GM19328 (cell line): ENCODE measurements at regions not wholly inside any gene's neighbourhood (a gene's known extent, or its start where the extent isn't known, plus 50 kb on each side); places are given as distances from the start of the nearest gene placed in this dataset.
"Not testable (repeated sequence)": the region's sequence is repeated elsewhere in the genome, so short reads cannot be mapped to it uniquely, and the experiment has no call there.

Experiments used
- ATAC-seq: cut with Tn5 transposase; IDR thresholded peaks from one replicate; pipeline ENCODE4 v1.9.1; 2021; ENCODE audit warnings: mild to moderate bottlenecking, moderate library complexity; ENCODE audit not compliant: unreplicated experiment

- ATAC-seq: no peak
Measured at GRCh38 chr17:70278844-70279462, 109.6 kb downstream of the KCNJ2 start.

DNA sequence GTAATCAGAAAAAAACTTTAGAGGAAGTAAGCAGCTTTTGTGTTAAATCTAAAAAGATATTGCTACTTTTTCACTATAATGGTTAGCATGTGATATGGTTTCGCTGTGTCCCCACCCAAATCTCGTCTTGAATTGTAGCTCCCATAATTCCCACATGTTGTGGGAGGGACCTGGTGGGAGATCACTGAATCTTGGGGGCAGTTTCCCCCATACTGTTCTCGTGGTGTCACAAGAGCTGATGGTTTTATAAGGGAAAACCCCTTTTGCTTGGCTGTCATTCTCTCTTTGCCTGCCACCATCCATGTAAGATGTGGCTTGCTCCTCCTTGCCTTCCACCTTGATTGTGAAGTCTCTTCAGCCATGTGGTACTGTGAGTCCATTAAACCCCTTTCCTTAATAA is 117.1 kb downstream of the KCNJ2 start:
- ATAC-seq: no peak

- no peak for ATAC-seq
Measured at GRCh38 chr17:70288540-70289290, 119.4 kb downstream of the KCNJ2 start.

- ATAC-seq: no peak
Measured at GRCh38 chr17:70290770-70291169, 121.4 kb downstream of the KCNJ2 start.

GRCh38 chr17:70292366-70292765 is 123.0 kb downstream of the KCNJ2 start:
- no peak for ATAC-seq

DNA sequence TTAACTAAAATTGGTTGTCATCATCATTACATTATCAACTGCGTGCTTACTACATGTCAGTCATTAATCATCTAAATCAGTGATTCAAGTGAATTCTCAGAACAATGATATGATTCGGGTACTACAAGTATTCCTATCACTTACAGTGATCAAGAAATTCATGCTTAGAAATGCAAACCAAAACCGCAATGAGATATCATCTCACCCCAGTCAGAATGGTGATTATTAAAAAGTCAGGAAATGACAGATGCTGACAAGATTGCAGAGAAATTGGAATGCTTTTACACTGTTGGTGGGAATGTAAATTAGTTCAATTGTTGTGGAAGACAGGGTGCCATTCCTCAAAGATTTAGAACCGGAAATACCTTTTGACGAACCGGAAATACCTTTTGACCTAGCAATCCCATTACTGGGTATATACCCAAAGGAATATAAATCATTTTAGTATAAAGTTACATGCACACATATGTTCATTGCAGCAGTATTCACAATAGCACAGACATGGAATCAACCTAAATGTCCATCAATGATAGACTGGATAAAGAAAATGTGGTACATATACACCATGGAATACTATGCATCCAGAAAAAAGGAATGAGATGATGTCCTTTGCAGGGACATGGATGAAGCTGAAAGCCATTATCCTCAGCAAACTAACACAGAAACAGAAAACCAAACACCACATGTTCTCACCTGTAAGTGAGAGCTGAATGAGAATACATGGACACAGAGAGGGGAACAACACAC is 124.4 kb downstream of the KCNJ2 start:
- not testable (repeated sequence) for ATAC-seq

- no peak for ATAC-seq
Measured at GRCh38 chr17:70295329-70295728, 126.0 kb downstream of the KCNJ2 start.

DNA sequence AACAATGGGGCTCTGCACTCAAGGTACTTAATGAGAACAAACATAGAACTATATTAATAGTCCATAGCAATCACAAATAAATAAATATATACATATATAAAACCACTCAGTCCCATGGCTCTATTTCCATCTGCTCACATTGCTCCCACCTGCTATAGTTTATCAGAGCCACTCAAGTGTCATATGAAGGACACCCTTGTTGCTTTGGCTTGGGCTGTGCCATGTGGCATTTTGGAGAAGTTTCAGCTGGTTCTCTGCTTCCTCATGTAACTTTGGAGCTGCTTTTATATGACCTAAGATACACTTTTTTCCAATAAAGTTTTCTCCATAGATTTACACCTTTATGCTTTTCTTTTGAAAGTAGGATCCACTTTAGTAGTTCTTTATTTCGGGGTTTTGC is 126.4 kb downstream of the KCNJ2 start:
- ATAC-seq: no peak

DNA sequence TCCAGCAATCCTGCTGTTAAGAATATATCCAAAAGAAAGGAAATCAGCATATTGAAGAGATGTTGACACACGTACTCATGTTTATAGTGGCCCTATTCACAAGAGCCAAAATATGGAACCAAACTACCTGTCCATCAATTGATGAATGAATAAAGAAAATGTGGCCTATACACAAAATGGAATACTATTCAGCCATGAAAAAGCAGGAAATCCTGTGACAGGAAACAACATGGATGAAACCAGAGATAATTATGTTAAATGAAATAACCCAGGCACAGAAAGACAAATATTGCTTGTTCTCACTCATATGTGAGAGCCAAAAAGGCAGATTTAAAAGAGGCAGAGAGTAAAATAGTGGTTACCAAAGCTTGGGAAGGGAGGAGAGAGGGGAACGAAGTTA is 127.1 kb downstream of the KCNJ2 start:
- no peak for ATAC-seq

DNA sequence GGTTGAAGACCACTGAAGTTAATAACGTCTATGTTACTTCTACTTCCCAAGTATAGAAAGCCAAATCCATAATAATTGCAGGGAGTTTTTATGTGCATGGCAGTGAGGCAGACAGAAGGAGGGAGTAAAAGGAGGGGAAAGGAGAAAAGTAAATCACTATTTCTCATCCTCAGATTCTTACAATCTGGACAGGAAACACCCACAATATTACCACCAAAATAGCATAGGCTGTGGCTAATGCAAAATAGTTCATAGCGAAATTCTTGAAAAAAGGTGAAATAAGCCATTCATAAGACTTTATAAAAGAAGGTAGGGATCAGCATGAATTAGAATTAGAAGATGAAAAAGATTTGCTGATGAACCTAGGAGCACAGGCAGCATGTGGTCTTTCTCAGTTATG is 128.1 kb downstream of the KCNJ2 start:
- no peak for ATAC-seq

DNA sequence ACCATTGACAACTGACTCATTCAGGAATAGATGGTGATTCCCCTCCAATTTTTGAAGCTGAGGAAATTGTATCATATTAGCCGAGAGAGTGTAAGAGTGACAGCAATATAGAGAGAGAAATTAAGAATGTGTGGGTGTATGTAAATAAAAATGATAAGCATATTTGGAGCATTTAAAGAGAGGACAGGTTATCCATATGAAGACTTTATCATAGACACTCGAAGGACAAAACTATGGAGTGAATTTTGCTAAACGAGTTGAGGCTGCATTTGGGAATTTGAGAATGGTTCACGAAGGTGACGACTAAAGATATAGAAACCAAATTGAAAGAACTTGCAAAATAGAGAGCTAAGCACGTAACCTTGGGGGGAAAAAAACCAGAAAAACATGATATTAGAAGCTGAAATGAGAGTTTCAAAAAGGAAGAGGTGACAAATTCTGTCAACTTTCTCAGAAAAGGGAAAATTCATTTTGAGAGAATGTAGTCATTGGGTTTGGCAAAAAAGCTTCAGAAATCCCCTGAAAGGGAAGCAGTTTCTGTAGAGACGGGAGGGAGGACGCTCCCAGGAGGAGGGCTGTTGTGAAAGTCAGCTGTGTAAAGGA is 129.7 kb downstream of the KCNJ2 start:
- ATAC-seq: no peak

- ATAC-seq: no peak
Measured at GRCh38 chr17:70307430-70308225, 138.3 kb downstream of the KCNJ2 start.

DNA sequence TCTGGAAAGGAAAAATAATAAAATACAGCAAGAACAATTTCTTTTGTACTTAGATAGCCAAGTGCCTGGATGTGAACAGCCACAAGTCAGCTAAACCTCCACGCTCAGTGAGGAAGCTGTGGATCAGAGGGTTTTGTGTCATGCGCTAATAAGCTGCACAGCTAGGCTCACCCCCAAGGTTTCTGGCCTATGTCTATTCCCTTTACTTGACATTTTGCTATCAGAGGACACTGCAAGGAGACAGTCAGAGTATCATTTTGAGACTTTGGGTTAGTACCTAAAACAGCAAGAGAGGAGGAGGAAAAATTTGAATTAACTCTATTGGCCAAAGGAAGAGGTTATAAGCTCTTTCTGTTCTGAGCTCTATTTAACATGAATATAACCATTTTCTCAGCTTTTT is 139.3 kb downstream of the KCNJ2 start:
- no peak for ATAC-seq

DNA sequence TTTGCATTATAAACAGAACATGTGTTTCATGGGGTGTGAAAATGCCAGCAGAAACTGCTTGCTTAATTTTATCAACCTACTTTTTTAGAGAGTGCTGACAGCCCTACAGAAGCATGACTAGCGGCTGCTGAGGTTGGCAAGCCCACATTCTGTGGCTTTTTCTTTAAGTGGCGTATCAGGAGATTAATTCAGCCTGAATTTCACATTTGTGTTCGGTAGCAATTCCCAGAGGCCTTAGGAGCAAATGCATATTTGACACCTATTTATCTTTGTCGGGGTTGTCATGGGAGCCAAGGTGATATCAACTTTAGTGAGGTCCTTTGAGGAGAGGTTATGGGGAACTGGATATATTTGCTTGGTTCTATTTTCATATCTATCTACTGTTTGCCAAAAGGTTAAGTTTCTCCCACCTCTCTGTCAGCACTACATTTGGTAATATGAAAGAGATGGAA is 140.9 kb downstream of the KCNJ2 start:
- ATAC-seq: no peak

GRCh38 chr17:70313086-70313852 is 143.9 kb downstream of the KCNJ2 start:
- ATAC-seq: no peak

GRCh38 chr17:70314096-70314495 is 144.8 kb downstream of the KCNJ2 start:
- no peak for ATAC-seq

DNA sequence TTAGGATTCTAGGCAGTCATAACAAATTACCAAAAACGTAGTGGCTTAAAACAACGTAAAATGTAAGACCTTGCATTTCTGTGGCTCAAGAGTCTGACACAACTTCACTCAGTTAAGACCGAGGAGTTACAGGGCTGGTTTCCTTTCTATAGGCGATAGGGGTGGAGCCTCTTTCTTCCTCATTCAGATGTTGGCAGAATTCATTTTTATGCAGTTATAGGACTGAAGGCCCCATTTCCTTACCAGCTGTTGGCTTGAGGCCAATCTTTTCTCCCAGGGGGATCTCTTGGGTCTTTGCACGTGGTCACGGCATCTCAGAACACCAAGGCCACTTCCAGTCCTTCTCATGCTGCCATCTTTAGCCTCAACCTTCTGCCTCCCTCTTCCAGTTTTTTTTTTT is 145.2 kb downstream of the KCNJ2 start:
- ATAC-seq: no peak

DNA sequence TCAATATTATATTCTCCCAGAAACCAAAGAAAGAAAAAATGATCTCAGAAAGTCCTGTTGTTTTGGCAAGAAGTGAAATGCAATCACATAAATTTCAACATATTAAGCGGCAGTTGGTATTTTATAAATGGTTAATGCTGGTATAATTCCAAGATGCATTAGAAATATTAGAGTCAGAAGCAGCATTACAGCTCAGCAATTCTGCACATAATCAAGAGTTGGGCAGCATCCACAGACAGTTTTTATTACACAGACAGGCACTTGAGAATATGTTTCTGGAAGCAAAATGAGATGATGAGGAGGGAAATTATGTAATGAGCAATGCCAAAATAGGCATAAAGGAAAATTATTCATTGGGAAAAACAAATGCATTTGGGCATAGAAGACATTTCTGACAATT is 148.1 kb downstream of the KCNJ2 start:
- ATAC-seq: no peak

GRCh38 chr17:70318051-70318450 is 148.7 kb downstream of the KCNJ2 start:
- no peak for ATAC-seq

DNA sequence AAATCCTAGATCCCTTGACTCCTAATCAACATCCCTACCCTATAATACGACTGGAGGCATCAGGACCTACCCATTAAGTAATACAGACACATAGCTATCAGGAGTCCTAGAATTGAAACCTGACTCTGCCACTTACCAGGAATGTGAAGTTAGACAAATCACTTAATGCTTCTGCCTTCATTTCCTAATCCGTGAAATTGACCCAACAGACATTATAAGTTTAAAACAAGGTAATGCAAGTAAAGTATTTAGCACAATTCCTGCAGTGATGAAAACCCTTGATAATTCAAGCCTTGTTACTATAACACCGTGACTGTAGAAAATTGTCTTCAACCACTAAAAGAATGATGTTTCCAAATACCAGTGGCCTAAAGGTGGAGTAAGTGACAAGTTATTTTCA is 150.2 kb downstream of the KCNJ2 start:
- ATAC-seq: no peak
